Keratinocyte (primary cell): ENCODE measurements at regions not wholly inside any gene's neighbourhood (a gene's known extent, or its start where the extent isn't known, plus 50 kb on each side); places are given as distances from the start of the nearest gene placed in this dataset.

Experiments
- DNase-seq: peaks from one replicate; pipeline ENCODE4 v3.0.0-alpha.2; 2011; ENCODE audit warnings: low read depth, missing footprints, low spot score
- FAIRE-seq: peaks from 2 replicates; lab custom pipeline; 2011; peaks lifted over from hg19 to GRCh38; lab: Jason Lieb, UNC
- H2AFZ ChIP-seq: 2 replicates; pipeline ENCODE4 v1.6.0; 2012; ENCODE audit warnings: low read length, control low read depth, inconsistent platforms; ENCODE audit not compliant: control insufficient read depth
- H3K27ac ChIP-seq: 2 replicates; pipeline ENCODE4 v1.5.1; 2011; ENCODE audit warnings: low read length; ENCODE audit not compliant: control insufficient read depth, insufficient read depth
- H3K27me3 ChIP-seq: 3 replicates; pipeline ENCODE4 v1.6.0; 2011; ENCODE audit warnings: low read length; ENCODE audit not compliant: control insufficient read depth, insufficient read depth; ENCODE audit errors: extremely low read depth
- H3K36me3 ChIP-seq, 2 experiments: 2 replicates in 1 of 2; 3 replicates in 1 of 2; pipeline ENCODE4 v1.5.1; 2011; ENCODE audit warnings: low read length in 2 of 2, mild to moderate bottlenecking in 1 of 2; ENCODE audit not compliant: control insufficient read depth in 2 of 2, insufficient read depth in 2 of 2; ENCODE audit errors: extremely low read depth in 1 of 2
- H3K4me1 ChIP-seq: 3 replicates; pipeline ENCODE4 v1.5.1; 2011; ENCODE audit warnings: low read length; ENCODE audit not compliant: control insufficient read depth, insufficient read depth; ENCODE audit errors: extremely low read depth
- H3K4me2 ChIP-seq: 3 replicates; pipeline ENCODE4 v1.6.0; 2011; ENCODE audit warnings: low read depth, low read length; ENCODE audit not compliant: control insufficient read depth, insufficient read depth; ENCODE audit errors: extremely low read depth
- H3K4me3 ChIP-seq, 3 experiments: fragments of 200-600 bp in 1 of 3; sonication (generic) in 1 of 3; 2 replicates in 2 of 3; 3 replicates in 1 of 3; pipeline ENCODE4 v1.5.1; 2011 to 2016; ENCODE audit warnings: low read length in 3 of 3, mild to moderate bottlenecking in 3 of 3, control low read depth in 2 of 3, inconsistent platforms in 1 of 3, low read depth in 1 of 3, mixed read lengths in 1 of 3, mixed run types in 1 of 3, moderate library complexity in 1 of 3; ENCODE audit not compliant: control insufficient read depth in 2 of 3, insufficient read depth in 2 of 3; ENCODE audit errors: extremely low read depth in 1 of 3
- H3K79me2 ChIP-seq: 2 replicates; pipeline ENCODE4 v1.6.0; 2012; ENCODE audit warnings: low read length; ENCODE audit not compliant: control insufficient read depth, insufficient read depth
- H3K9ac ChIP-seq: 3 replicates; pipeline ENCODE4 v1.6.0; 2011; ENCODE audit warnings: low read length; ENCODE audit not compliant: control insufficient read depth, insufficient read depth; ENCODE audit errors: extremely low read depth
- H3K9me1 ChIP-seq: 3 replicates; pipeline ENCODE4 v1.6.0; 2011; ENCODE audit warnings: low read length; ENCODE audit not compliant: control insufficient read depth, insufficient read depth; ENCODE audit errors: extremely low read depth
- H3K9me3 ChIP-seq: 2 replicates; pipeline ENCODE4 v1.5.1; 2012; ENCODE audit warnings: low read depth, low read length; ENCODE audit not compliant: control insufficient read depth
- H4K20me1 ChIP-seq: 3 replicates; pipeline ENCODE4 v1.6.0; 2011; ENCODE audit warnings: low read length; ENCODE audit not compliant: control insufficient read depth, insufficient read depth; ENCODE audit errors: extremely low read depth
- CTCF ChIP-seq, 3 experiments: IDR thresholded peaks in 1 of 3; conservative IDR thresholded peaks in 1 of 3; optimal IDR thresholded peaks in 1 of 3; 2 replicates in 2 of 3; 3 replicates in 1 of 3; pipeline versions ENCODE3 to v1.5.1; 2011; ENCODE audit warnings: low read length in 3 of 3, mild to moderate bottlenecking in 3 of 3, moderate library complexity in 2 of 3, control low read depth in 1 of 3, inconsistent platforms in 1 of 3; ENCODE audit not compliant: insufficient read depth in 2 of 3; ENCODE audit errors: extremely low read depth in 1 of 3
- EZH2 ChIP-seq: IDR thresholded peaks from one replicate; pipeline ENCODE4 v1.6.1; 2012; ENCODE audit warnings: inconsistent platforms, mild to moderate bottlenecking, low read length, moderate library complexity
- dilution Hi-C: fragments of 300-500 bp; cut with MboI; formaldehyde crosslinking; loops from one replicate; pipeline ENCODE4 v1.7.0; 2020; ENCODE audit warnings: low sequenced_read_pairs; ENCODE audit not compliant: extremely low pct_ligation_motif_present

GRCh38 chr6:150720774-150721233 lies 121.1 kb downstream of the PLEKHG1 start:
- Histone ChIP-seq H3K27me3 (no peaks in the 10 kb centered on the region), H3K9ac (no peak overlapping the region), H3K4me2 (peak overlapping the region; percentile 17), H3K27ac (no peak overlapping the region), H3K9me1 (no peaks in the 10 kb centered on the region), H3K4me3 (no peak overlapping the region), H2AFZ (no peak overlapping the region), H3K4me1 (peaks cover 16% of the 10 kb centered on the region), H3K79me2 (no peaks in the 10 kb centered on the region), H3K9me3 (no peaks in the 10 kb centered on the region), H3K36me3 (no peaks in the 10 kb centered on the region), H4K20me1 (no peaks in the 10 kb centered on the region)
- DNase-seq, result peak; percentile 68
- dilution Hi-C loops, result no loop called here
- TF ChIP-seq CTCF (optimal IDR thresholded peaks at IDR 0.05 in 1 of 3, IDR thresholded peaks at IDR 0.05 in 1 of 3, conservative IDR thresholded peaks at IDR 0.05 in 1 of 3; ENCODE audit: extremely low read depth in 1 of 3, insufficient read depth in 2 of 3, low read length in 3 of 3) (peak in 1 of 3 experiments; percentile 25), EZH2 (no peak)
- FAIRE-seq, result peak; percentile 96

- FAIRE-seq, result no peak
- Histone ChIP-seq H3K4me3 (no peak overlapping the region), H3K9me3 (no peaks in the 10 kb centered on the region)
Measured at GRCh38 chr6:150721418-150722266, 122.0 kb downstream of the PLEKHG1 start.

More at GRCh38 chr6:150721418-150722266, 122.0 kb downstream of the PLEKHG1 start:
- H3K4me1 ChIP-seq, result peaks cover 16% of the 10 kb centered on the region
- no peaks in the 10 kb centered on the region for H3K36me3 ChIP-seq
- H3K27me3 ChIP-seq, result no peaks in the 10 kb centered on the region
- H4K20me1 ChIP-seq, result no peaks in the 10 kb centered on the region
- H3K27ac ChIP-seq, result no peak overlapping the region
- H3K9me1 ChIP-seq, result no peaks in the 10 kb centered on the region
- no peak overlapping the region for H3K4me2 ChIP-seq
- dilution Hi-C loops, result no loop called here
- H2AFZ ChIP-seq, result no peak overlapping the region
- H3K9ac ChIP-seq, result no peak overlapping the region
- H3K79me2 ChIP-seq, result no peaks in the 10 kb centered on the region
- no peak for TF ChIP-seq CTCF (optimal IDR thresholded peaks at IDR 0.05 in 1 of 3, IDR thresholded peaks at IDR 0.05 in 1 of 3, conservative IDR thresholded peaks at IDR 0.05 in 1 of 3; ENCODE audit: extremely low read depth in 1 of 3, insufficient read depth in 2 of 3, low read length in 3 of 3)
- TF ChIP-seq EZH2, result no peak
- no peak for DNase-seq
